ENCODE measurements at regions not wholly inside any gene's neighbourhood (a gene's known extent, or its start where the extent isn't known, plus 50 kb on each side); places are given as distances from the start of the nearest gene placed in this dataset.
"Not testable (repeated sequence)": the region's sequence is repeated elsewhere in the genome, so short reads cannot be mapped to it uniquely, and the experiment has no call there.

GRCh38 chr7:65276822-65277221, 96.8 kb upstream of the ZNF92 start:
- no peaks in the 10 kb centered on the region for H3K4me1 ChIP-seq
- no peaks in the 10 kb centered on the region for H3K9me3 ChIP-seq
- DNase-seq, result no peak
- no peaks in the 10 kb centered on the region for H3K36me3 ChIP-seq
- no peak for TF ChIP-seq CTCF (IDR thresholded peaks at IDR 0.05; ENCODE audit: low read depth, low read length)
- H3K27me3 ChIP-seq, result no peaks in the 10 kb centered on the region
- H3K4me3 ChIP-seq (ENCODE audit: low read depth, low read length), result no peak overlapping the region

DNA sequence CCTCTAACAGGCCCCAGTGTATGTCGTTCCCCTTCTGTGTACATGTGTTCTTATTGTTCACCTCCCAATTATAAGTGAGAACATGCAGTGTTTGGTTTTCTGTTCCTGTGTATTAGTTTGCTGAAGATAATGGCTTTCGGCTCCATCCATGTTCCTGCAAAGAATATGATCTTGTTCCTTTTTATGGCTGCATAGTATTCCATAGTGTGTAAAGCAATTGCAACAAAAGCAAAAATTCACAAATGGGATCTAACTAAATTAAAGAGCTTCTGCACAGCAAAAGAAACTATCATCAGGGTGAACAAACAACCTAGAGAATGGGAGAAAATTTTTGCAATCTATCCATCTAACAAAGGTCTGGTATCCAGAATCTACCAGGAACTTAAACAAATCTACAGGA, 102.2 kb upstream of the ZNF92 start:
- H3K9me3 ChIP-seq; H3K4me3 ChIP-seq (ENCODE audit: low read depth, low read length); H3K27me3 ChIP-seq; DNase-seq; H3K4me1 ChIP-seq; H3K36me3 ChIP-seq: not testable (repeated sequence)

- Histone ChIP-seq H3K36me3 (no peaks in the 10 kb centered on the region), H3K4me3 (ENCODE audit: low read depth, low read length) (peak overlapping the region; percentile 91), H3K9me3 (no peaks in the 10 kb centered on the region), H3K4me1 (no peaks in the 10 kb centered on the region), H3K27me3 (no peaks in the 10 kb centered on the region)
- DNase-seq, result peak; percentile 97
- no peak for TF ChIP-seq CTCF (IDR thresholded peaks at IDR 0.05; ENCODE audit: low read depth, low read length)
Measured at GRCh38 chr7:65269150-65269856, 104.4 kb upstream of the ZNF92 start.

- no peak for DNase-seq
- no peak for TF ChIP-seq CTCF (IDR thresholded peaks at IDR 0.05; ENCODE audit: low read depth, low read length)
Measured at GRCh38 chr7:65268782-65269149, 104.9 kb upstream of the ZNF92 start.

DNA sequence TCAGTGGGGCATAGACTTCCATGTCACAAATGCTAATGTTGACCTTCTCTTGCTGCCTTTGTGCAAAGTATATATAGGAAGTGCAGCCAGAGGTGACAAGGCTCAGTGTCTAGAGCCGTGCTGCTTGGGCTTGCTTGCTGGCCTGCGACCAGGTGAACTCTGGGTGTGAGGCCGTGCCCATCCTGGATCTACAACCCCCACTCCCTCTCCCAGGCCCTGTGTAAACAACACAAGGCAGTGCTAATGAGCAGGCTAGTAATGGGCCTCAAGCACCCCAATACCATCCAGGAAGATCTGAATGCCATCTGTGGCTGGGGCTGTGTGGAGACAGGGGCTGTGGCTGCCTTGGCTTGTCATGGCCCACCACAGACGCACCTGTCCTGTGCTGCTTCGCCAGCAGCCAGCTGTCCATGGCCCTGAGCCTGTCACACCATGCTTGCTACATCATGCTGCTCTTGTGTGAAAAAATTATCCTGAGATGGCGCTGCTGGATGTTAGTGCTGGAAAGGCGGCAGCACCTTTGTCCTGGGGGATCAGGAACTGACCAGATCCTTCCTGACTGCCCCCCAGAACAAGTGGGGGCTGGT, 107.6 kb upstream of the ZNF92 start:
- Histone ChIP-seq H3K9me3 (no peaks in the 10 kb centered on the region), H3K36me3 (no peaks in the 10 kb centered on the region), H3K4me1 (no peaks in the 10 kb centered on the region), H3K27me3 (no peaks in the 10 kb centered on the region), H3K4me3 (ENCODE audit: low read depth, low read length) (no peak overlapping the region)
- DNase-seq, result no peak
- TF ChIP-seq CTCF (IDR thresholded peaks at IDR 0.05; ENCODE audit: low read depth, low read length), result no peak

More at GRCh38 chr7:65268782-65269149, 104.9 kb upstream of the ZNF92 start:
- H3K9me3 ChIP-seq, result no peaks in the 10 kb centered on the region
- no peaks in the 10 kb centered on the region for H3K36me3 ChIP-seq
- H3K4me1 ChIP-seq, result no peaks in the 10 kb centered on the region
- no peaks in the 10 kb centered on the region for H3K27me3 ChIP-seq
- peak overlapping the region; percentile 91 for H3K4me3 ChIP-seq (ENCODE audit: low read depth, low read length)

DNA sequence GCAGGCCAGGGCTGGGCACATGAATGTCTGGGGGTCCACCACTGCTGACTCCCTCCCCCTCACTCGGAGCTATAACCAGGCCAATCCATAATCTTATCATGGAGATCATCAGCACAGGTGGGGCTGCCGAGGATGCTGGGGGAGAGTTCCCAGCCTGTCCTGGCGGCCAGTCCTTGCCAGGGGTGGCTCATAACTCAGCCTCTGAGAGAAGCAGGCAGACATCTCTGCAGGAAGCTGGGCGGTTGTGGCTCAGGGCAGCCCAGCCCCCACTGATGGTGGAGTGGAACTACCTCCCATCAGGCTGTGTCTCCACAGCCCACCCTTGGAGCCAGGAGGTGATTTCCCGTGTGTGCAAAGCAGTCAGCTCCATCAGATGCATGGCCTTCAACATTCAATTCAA, 109.4 kb upstream of the ZNF92 start:
- no peak for TF ChIP-seq CTCF (IDR thresholded peaks at IDR 0.05; ENCODE audit: low read depth, low read length)
- Histone ChIP-seq H3K27me3 (no peaks in the 10 kb centered on the region), H3K36me3 (no peaks in the 10 kb centered on the region), H3K4me3 (ENCODE audit: low read depth, low read length) (no peak overlapping the region), H3K4me1 (no peaks in the 10 kb centered on the region), H3K9me3 (no peaks in the 10 kb centered on the region)
- DNase-seq, result no peak

DNA sequence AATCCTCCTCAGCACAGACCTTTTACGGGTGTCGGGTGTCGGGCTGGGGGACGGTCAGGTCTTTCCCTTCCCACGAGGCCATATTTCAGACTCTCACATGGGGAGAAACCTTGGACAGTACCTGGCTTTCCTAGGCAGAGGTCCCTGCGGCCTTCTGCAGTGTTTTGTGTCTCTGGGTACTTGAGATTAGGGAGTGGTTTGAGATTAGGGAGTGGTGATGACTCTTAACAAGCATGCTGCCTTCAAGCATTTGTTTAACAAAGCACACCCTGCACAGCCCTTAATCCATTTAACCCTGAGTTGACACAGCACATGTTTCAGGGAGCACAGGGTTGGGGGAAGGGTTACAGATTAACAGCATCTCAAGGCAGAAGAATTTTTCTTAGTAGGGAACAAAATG, 113.0 kb upstream of the ZNF92 start:
- not testable (repeated sequence) for H3K9me3 ChIP-seq; H3K4me3 ChIP-seq (ENCODE audit: low read depth, low read length); DNase-seq; H3K27me3 ChIP-seq; H3K36me3 ChIP-seq; H3K4me1 ChIP-seq

DNA sequence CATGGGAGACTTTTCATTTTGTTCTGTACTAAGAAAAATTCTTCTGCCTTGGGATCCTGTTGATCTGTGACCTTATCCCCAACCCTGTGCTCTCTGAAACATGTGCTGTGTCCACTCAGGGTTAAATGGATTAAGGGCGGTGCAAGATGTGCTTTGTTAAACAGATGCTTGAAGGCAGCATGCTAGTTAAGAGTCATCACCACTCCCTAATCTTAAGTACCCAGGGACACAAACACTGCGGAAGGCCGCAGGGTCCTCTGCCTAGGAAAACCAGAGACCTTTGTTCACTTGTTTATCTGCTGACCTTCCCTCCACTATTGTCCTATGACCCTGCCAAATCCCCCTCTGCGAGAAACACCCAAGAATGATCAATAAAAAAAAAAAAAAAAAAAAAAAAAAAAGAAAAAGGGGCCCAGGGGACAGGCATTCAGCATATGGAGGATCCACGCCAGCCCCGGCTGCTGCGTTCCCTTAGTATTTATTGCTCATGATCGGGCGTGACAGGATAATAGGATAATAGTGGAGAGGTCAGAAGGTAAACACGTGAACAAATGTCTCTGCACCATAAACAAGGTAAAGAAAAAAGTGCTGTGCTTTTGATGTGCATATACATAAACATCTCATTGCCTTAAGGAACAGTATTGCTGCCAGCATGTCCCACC, 113.7 kb upstream of the ZNF92 start:
- not testable (repeated sequence) for H3K4me1 ChIP-seq, DNase-seq

More for the DNA sequence above, 113.7 kb upstream of the ZNF92 start:
- not testable (repeated sequence) for H3K36me3 ChIP-seq; H3K4me3 ChIP-seq (ENCODE audit: low read depth, low read length); H3K27me3 ChIP-seq; H3K9me3 ChIP-seq

All from BE2C (cell line).